Muscle layer of duodenum (tissue), 2 donors: ENCODE measurements at regions not wholly inside any gene's neighbourhood (a gene's known extent, or its start where the extent isn't known, plus 50 kb on each side); places are given as distances from the start of the nearest gene placed in this dataset.

Experiments used
- H3K27ac ChIP-seq: one replicate; pipeline ENCODE4 v1.7.0; 2013; ENCODE audit warnings: mild to moderate bottlenecking, low read length
- H3K27me3 ChIP-seq: one replicate; pipeline ENCODE4 v1.7.0; 2013; ENCODE audit warnings: low read depth, mild to moderate bottlenecking, control low read depth, low read length
- H3K36me3 ChIP-seq, 2 donors: one replicate each; pipeline ENCODE4 v1.7.0; 2013; ENCODE audit warnings: low read length in 2 of 2, control low read depth in 1 of 2, mild to moderate bottlenecking in 1 of 2; ENCODE audit not compliant: insufficient read depth in 2 of 2, control insufficient read depth in 1 of 2
- H3K4me1 ChIP-seq, 2 donors: one replicate each; pipeline ENCODE4 v1.7.0; 2013; ENCODE audit warnings: low read length in 2 of 2, mild to moderate bottlenecking in 2 of 2, control low read depth in 1 of 2, moderate library complexity in 1 of 2; ENCODE audit not compliant: insufficient read depth in 2 of 2, control insufficient read depth in 1 of 2
- H3K4me3 ChIP-seq, 2 donors: one replicate each; pipeline ENCODE4 v1.7.0; 2013; ENCODE audit warnings: low read length in 2 of 2, low read depth in 1 of 2, mild to moderate bottlenecking in 1 of 2
- H3K9me3 ChIP-seq, 2 donors: one replicate each; pipeline ENCODE4 v1.7.0; 2013; ENCODE audit warnings: low read length in 2 of 2, control low read depth in 1 of 2, mild to moderate bottlenecking in 1 of 2; ENCODE audit not compliant: control insufficient read depth in 1 of 2
- donor health status: healthy.

DNA sequence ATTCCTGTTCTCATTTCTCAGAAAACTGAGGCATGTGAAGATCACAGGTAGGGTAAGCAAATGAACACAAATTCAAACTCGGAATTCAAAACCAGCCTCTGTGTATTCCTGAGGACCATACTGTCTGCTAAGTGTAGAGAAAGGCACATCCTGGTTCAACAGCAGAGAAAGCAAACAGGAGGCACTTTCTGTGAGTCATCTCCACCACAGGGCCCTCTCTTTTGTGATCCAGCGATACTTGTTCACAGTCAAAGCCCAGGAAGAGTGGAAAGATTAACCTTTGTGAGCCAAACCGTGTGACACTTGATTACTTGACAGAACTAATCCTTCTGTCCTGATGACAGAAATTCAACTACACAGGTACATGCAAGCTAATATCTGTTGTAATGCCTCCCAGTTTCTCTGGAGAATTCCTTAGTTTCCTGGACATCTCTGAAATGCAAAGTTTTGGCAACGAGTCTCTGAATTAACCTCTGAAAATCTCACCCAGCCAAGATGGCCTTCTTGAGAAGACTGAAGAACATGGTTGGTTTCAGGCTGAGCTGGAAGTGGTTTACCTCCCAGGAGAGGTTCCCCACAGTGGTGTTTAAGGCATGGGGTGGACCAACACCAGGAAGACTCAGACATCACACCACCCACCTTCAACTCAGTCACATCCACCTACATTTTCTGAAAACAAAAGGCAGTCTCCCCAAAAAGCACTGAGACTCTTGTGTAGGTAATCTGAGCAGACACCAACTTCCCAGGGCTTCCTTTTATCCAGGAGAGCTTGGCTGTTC lies 98.2 kb upstream of the ERG start:
- H3K27me3 ChIP-seq = no peaks in the 10 kb centered on the region
- no peaks in the 10 kb centered on the region for H3K9me3 ChIP-seq
- H3K36me3 ChIP-seq = no peaks in the 10 kb centered on the region
- no peak overlapping the region for H3K27ac ChIP-seq
- no peaks in the 10 kb centered on the region for H3K4me1 ChIP-seq
- H3K4me3 ChIP-seq = no peak overlapping the region

GRCh38 chr21:38597421-38597820 lies 99.1 kb upstream of the ERG start:
- no peaks in the 10 kb centered on the region for H3K9me3 ChIP-seq
- H3K4me1 ChIP-seq = no peaks in the 10 kb centered on the region
- H3K4me3 ChIP-seq = no peak overlapping the region

GRCh38 chr21:38598413-38598812 lies 100.1 kb upstream of the ERG start:
- Histone ChIP-seq H3K4me1 (no peaks in the 10 kb centered on the region), H3K36me3 (no peaks in the 10 kb centered on the region), H3K4me3 (no peak overlapping the region), H3K27ac (no peak overlapping the region), H3K27me3 (no peaks in the 10 kb centered on the region), H3K9me3 (no peaks in the 10 kb centered on the region)

More at GRCh38 chr21:38597421-38597820, 99.1 kb upstream of the ERG start:
- no peak overlapping the region for H3K27ac ChIP-seq
- no peaks in the 10 kb centered on the region for H3K36me3 ChIP-seq
- no peaks in the 10 kb centered on the region for H3K27me3 ChIP-seq

- Histone ChIP-seq H3K9me3 (no peaks in the 10 kb centered on the region), H3K36me3 (no peaks in the 10 kb centered on the region), H3K4me1 (no peaks in the 10 kb centered on the region), H3K27me3 (no peaks in the 10 kb centered on the region), H3K4me3 (no peak overlapping the region), H3K27ac (no peak overlapping the region)
Observed at GRCh38 chr21:38599381-38599975, 101.2 kb upstream of the ERG start.

GRCh38 chr21:38600106-38600505 lies 101.8 kb upstream of the ERG start:
- Histone ChIP-seq H3K4me1 (no peaks in the 10 kb centered on the region), H3K27ac (no peak overlapping the region), H3K9me3 (no peaks in the 10 kb centered on the region), H3K36me3 (no peaks in the 10 kb centered on the region), H3K4me3 (no peak overlapping the region), H3K27me3 (no peaks in the 10 kb centered on the region)

DNA sequence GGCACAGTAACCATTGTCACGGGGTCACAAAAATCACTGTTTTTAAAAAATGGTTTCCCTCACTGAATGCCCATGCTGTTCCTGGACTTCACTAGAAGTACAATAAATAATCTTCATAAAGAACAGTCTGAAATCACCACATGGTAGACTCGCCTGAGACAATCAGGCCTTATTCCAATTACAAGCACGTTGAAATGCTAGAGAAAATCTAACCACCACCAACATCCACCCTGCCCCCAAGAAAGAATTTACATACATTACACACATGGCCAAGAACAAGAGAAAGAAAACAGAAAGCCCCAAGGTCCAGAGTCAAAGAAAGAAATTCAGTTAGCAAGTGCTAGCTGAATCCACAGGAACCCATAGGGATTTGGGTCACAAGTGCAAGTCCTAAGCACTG lies 107.0 kb upstream of the ERG start:
- no peaks in the 10 kb centered on the region for H3K9me3 ChIP-seq
- no peak overlapping the region for H3K27ac ChIP-seq
- H3K4me3 ChIP-seq = no peak overlapping the region

DNA sequence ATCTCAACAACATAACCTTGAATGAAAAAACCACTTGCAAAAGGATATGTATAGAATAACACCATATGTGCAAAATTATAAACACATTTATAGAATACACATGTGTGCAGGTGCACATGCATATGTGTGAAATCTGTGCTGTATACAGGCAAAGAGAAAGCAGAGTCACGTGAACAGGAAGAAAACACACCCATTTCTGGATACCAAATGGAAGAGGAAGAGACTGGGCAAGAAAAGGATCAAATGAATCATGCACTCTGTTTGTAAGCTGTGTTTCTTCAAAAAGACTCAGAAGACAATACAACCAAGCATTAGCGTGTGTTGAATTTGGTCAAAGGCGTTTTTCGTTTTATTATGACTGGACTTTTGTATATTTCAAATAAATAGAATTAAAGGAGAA lies 111.3 kb upstream of the ERG start:
- Histone ChIP-seq H3K27ac (no peak overlapping the region), H3K4me1 (no peaks in the 10 kb centered on the region), H3K36me3 (no peaks in the 10 kb centered on the region), H3K9me3 (no peaks in the 10 kb centered on the region), H3K27me3 (no peaks in the 10 kb centered on the region), H3K4me3 (no peak overlapping the region)

More for the DNA sequence above, 107.0 kb upstream of the ERG start:
- no peaks in the 10 kb centered on the region for H3K36me3 ChIP-seq
- H3K27me3 ChIP-seq = no peaks in the 10 kb centered on the region
- no peaks in the 10 kb centered on the region for H3K4me1 ChIP-seq

DNA sequence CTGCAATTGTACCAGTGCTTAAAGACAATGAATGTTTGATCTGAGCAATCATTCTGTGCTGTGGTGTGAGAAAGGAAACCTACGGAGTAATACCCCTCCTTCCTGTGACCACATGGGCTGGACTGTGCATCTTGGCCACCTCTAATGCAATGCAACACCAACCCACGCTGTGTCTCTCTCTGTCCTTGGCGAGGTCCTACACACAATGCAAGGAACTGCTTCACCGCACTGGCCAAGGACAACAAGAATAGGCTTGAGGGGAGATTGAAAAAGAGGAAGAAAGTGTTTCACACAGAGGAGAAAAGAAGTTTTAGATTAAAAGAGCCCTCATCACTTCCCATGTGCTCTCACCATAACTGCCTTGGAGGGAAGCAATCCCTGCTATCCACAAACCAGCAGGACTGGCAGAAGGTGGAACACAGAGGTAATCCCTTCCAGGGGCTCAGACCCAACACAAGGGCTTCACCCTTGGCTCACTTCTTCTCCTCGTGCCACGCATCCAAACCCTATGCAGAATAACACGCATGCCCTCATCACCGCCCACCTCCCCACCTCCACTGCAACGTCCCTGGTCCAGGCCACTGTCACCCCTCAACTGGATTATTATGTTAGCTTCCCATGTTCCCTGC lies 112.5 kb upstream of the ERG start:
- H3K27ac ChIP-seq = no peak overlapping the region
- H3K9me3 ChIP-seq = no peaks in the 10 kb centered on the region
- H3K36me3 ChIP-seq = no peaks in the 10 kb centered on the region
- no peaks in the 10 kb centered on the region for H3K27me3 ChIP-seq
- no peak overlapping the region for H3K4me3 ChIP-seq
- no peaks in the 10 kb centered on the region for H3K4me1 ChIP-seq

GRCh38 chr21:38611277-38611676 lies 113.0 kb upstream of the ERG start:
- H3K36me3 ChIP-seq = no peaks in the 10 kb centered on the region
- no peaks in the 10 kb centered on the region for H3K4me1 ChIP-seq
- H3K27me3 ChIP-seq = no peaks in the 10 kb centered on the region
- no peaks in the 10 kb centered on the region for H3K9me3 ChIP-seq
- no peak overlapping the region for H3K4me3 ChIP-seq
- no peak overlapping the region for H3K27ac ChIP-seq

GRCh38 chr21:38613686-38614085 lies 115.4 kb upstream of the ERG start:
- no peaks in the 10 kb centered on the region for H3K4me1 ChIP-seq
- H3K27ac ChIP-seq = no peak overlapping the region
- no peaks in the 10 kb centered on the region for H3K36me3 ChIP-seq
- no peaks in the 10 kb centered on the region for H3K27me3 ChIP-seq
- H3K9me3 ChIP-seq = no peaks in the 10 kb centered on the region
- H3K4me3 ChIP-seq = no peak overlapping the region

DNA sequence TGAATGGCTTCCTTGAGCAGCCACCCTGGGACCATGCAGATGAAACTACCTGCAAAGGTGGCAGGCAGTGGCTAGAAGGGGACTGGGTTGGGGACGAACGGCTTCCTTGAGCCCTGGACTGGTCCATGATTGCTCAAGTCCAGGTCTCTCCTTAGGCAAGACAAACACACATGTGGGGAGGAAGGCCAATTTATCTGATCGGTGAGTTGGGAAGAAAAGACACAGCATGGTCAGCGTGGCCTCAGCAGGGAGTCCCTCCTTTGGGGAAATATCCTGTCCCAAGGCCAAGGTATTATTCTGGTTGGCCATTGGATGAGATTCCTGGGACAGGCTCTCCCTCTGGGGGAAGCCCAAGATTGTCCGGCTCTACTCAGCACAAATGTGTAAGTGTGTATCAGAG lies 116.3 kb upstream of the ERG start:
- no peaks in the 10 kb centered on the region for H3K4me1 ChIP-seq
- no peaks in the 10 kb centered on the region for H3K27me3 ChIP-seq
- no peak overlapping the region for H3K27ac ChIP-seq
- no peak overlapping the region for H3K4me3 ChIP-seq
- no peaks in the 10 kb centered on the region for H3K36me3 ChIP-seq
- H3K9me3 ChIP-seq = no peaks in the 10 kb centered on the region
